ENCODE measurements at regions not wholly inside any gene's neighbourhood (a gene's known extent, or its start where the extent isn't known, plus 50 kb on each side); places are given as distances from the start of the nearest gene placed in this dataset.

GRCh38 chr5:4785971-4786370 lies 354.2 kb upstream of the ADAMTS16 start:
- TF ChIP-seq POLR2AphosphoS5 (IDR thresholded peaks at IDR 0.05), result no peak
- TF ChIP-seq, protein P1, sequence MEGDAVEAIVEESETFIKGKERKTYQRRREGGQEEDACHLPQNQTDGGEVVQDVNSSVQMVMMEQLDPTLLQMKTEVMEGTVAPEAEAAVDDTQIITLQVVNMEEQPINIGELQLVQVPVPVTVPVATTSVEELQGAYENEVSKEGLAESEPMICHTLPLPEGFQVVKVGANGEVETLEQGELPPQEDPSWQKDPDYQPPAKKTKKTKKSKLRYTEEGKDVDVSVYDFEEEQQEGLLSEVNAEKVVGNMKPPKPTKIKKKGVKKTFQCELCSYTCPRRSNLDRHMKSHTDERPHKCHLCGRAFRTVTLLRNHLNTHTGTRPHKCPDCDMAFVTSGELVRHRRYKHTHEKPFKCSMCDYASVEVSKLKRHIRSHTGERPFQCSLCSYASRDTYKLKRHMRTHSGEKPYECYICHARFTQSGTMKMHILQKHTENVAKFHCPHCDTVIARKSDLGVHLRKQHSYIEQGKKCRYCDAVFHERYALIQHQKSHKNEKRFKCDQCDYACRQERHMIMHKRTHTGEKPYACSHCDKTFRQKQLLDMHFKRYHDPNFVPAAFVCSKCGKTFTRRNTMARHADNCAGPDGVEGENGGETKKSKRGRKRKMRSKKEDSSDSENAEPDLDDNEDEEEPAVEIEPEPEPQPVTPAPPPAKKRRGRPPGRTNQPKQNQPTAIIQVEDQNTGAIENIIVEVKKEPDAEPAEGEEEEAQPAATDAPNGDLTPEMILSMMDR (IDR thresholded peaks at IDR 0.05), result no peak
